SK-N-MC (cell line): ENCODE measurements at regions not wholly inside any gene's neighbourhood (a gene's known extent, or its start where the extent isn't known, plus 50 kb on each side); places are given as distances from the start of the nearest gene placed in this dataset.

ENCODE experiments used
- EZH2 ChIP-seq: fragments of 200-600 bp; sonication (generic); IDR thresholded peaks from one replicate; pipeline ENCODE4 v1.6.1; 2017; ENCODE audit warnings: antibody characterized with exemption
- FOXP2 ChIP-seq: optimal IDR thresholded peaks from 2 replicates; pipeline ENCODE3; 2011; ENCODE audit warnings: mild to moderate bottlenecking, moderate library complexity; ENCODE audit not compliant: insufficient read depth; ENCODE audit errors: extremely low read length, control extremely low read depth
- POLR2AphosphoS5 ChIP-seq: IDR thresholded peaks from 2 replicates; pipeline ENCODE4 v1.6.1; 2012; ENCODE audit warnings: mild to moderate bottlenecking, low read depth, low read length, borderline replicate concordance

DNA sequence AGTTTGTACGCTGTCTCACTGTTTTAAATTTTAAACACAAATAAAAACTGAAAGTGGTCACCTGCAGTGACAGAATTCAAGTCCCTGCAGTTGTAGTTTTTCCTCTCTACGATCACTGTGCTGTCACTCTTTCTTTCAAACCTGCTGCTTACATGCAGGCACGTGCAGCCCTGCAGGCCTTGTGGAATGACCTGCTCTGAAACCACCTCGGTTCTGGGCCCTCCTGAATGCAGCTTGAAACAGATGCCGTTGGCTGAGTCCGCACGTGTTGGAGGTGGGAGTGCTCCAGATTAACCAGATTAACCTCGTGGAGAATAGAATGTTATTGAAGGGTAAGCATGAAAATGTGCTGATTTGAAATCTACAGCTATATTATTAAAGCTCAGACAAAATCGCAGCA lies 126.0 kb upstream of the ERCC6L2 start:
- no peak for TF ChIP-seq POLR2AphosphoS5
- no peak for TF ChIP-seq FOXP2
- TF ChIP-seq EZH2 = no peak
